ENCODE measurements at regions not wholly inside any gene's neighbourhood (a gene's known extent, or its start where the extent isn't known, plus 50 kb on each side); places are given as distances from the start of the nearest gene placed in this dataset.

- no peak overlapping the region for H3K4me2 ChIP-seq (ENCODE audit: low read length)
- H3K36me3 Mint-ChIP-seq (ENCODE audit: low read depth, unreplicated experiment), result no peaks in the 10 kb centered on the region
- no peaks in the 10 kb centered on the region for H4K20me1 ChIP-seq (ENCODE audit: insufficient read depth, low read length)
- H3K4me3 ChIP-seq (ENCODE audit: insufficient read depth, low read depth, low read length), result no peak overlapping the region
- no peak overlapping the region for H3K9ac ChIP-seq (ENCODE audit: low read length)
- H3K9me3 ChIP-seq (ENCODE audit: insufficient read depth, low read depth, low read length), result no peaks in the 10 kb centered on the region
- peaks cover 11% of the 10 kb centered on the region for H3K27me3 Mint-ChIP-seq (ENCODE audit: low read depth, unreplicated experiment)
- H3K9me3 Mint-ChIP-seq (ENCODE audit: unreplicated experiment), result no peaks in the 10 kb centered on the region
- no peaks in the 10 kb centered on the region for H3K27me3 ChIP-seq (ENCODE audit: insufficient read depth, low read length)
- FAIRE-seq (no peak), DNase-seq (ENCODE audit: low read depth) (no peak)
- no peak overlapping the region for H3K27ac ChIP-seq (ENCODE audit: low read depth, low read length)
- no peaks in the 10 kb centered on the region for H3K4me1 Mint-ChIP-seq (ENCODE audit: low read depth, unreplicated experiment)
- no peaks in the 10 kb centered on the region for H3K36me3 ChIP-seq (ENCODE audit: insufficient read depth, low read length)
- H3K27ac Mint-ChIP-seq (ENCODE audit: unreplicated experiment), result no peak overlapping the region
- no peaks in the 10 kb centered on the region for H3K79me2 ChIP-seq (ENCODE audit: insufficient read depth, low read length)
- no peak overlapping the region for H2AFZ ChIP-seq (ENCODE audit: low read depth, low read length)
- TF ChIP-seq CTCF (IDR thresholded peaks at IDR 0.05; ENCODE audit: insufficient read depth, low read depth, low read length) (no peak), EZH2 (IDR thresholded peaks at IDR 0.05; ENCODE audit: insufficient read depth, low read length) (no peak)
- H3K4me3 Mint-ChIP-seq (ENCODE audit: unreplicated experiment), result no peak overlapping the region
- H3K4me1 ChIP-seq (ENCODE audit: insufficient read depth, low read length), result no peaks in the 10 kb centered on the region
These were observed 172.8 kb upstream of the CDH11 start for GRCh38 chr16:65294708-65295107.

GRCh38 chr16:65294165-65294564 lies 172.3 kb upstream of the CDH11 start:
- H3K27ac Mint-ChIP-seq (ENCODE audit: unreplicated experiment), result no peak overlapping the region

More at GRCh38 chr16:65294165-65294564, 172.3 kb upstream of the CDH11 start:
- H3K4me3 ChIP-seq (ENCODE audit: insufficient read depth, low read depth, low read length), result no peak overlapping the region
- TF ChIP-seq EZH2 (IDR thresholded peaks at IDR 0.05; ENCODE audit: insufficient read depth, low read length) (no peak), CTCF (IDR thresholded peaks at IDR 0.05; ENCODE audit: insufficient read depth, low read depth, low read length) (no peak)
- H3K79me2 ChIP-seq (ENCODE audit: insufficient read depth, low read length), result no peaks in the 10 kb centered on the region
- no peaks in the 10 kb centered on the region for H3K4me1 ChIP-seq (ENCODE audit: insufficient read depth, low read length)
- no peak overlapping the region for H3K9ac ChIP-seq (ENCODE audit: low read length)
- no peaks in the 10 kb centered on the region for H3K27me3 ChIP-seq (ENCODE audit: insufficient read depth, low read length)
- no peaks in the 10 kb centered on the region for H4K20me1 ChIP-seq (ENCODE audit: insufficient read depth, low read length)
- Mint-ChIP-seq H3K4me3 (ENCODE audit: unreplicated experiment) (no peak overlapping the region), H3K27me3 (ENCODE audit: low read depth, unreplicated experiment) (peaks cover 11% of the 10 kb centered on the region), H3K36me3 (ENCODE audit: low read depth, unreplicated experiment) (no peaks in the 10 kb centered on the region), H3K9me3 (ENCODE audit: unreplicated experiment) (no peaks in the 10 kb centered on the region), H3K4me1 (ENCODE audit: low read depth, unreplicated experiment) (no peaks in the 10 kb centered on the region)
- DNase-seq (ENCODE audit: low read depth) (no peak), FAIRE-seq (no peak)
- H3K9me3 ChIP-seq (ENCODE audit: insufficient read depth, low read depth, low read length), result no peaks in the 10 kb centered on the region
- H3K4me2 ChIP-seq (ENCODE audit: low read length), result no peak overlapping the region
- no peak overlapping the region for H2AFZ ChIP-seq (ENCODE audit: low read depth, low read length)
- H3K27ac ChIP-seq (ENCODE audit: low read depth, low read length), result no peak overlapping the region
- H3K36me3 ChIP-seq (ENCODE audit: insufficient read depth, low read length), result no peaks in the 10 kb centered on the region
